HG03342 (cell line): ENCODE measurements at regions not wholly inside any gene's neighbourhood (a gene's known extent, or its start where the extent isn't known, plus 50 kb on each side); places are given as distances from the start of the nearest gene placed in this dataset.
A peak's percentile ranks its signal among the peaks of the same experiment; 100 is the strongest.
"Not testable (repeated sequence)": the region's sequence is repeated elsewhere in the genome, so short reads cannot be mapped to it uniquely, and the experiment has no call there.

Source experiments
- ATAC-seq: cut with Tn5 transposase; IDR thresholded peaks from one replicate; pipeline ENCODE4 v1.9.1; 2021; ENCODE audit warnings: mild to moderate bottlenecking, moderate library complexity; ENCODE audit not compliant: unreplicated experiment

- ATAC-seq: no peak
These were observed 68.9 kb downstream of the OR13A1 start for GRCh38 chr10:45246522-45246921.

- peak; percentile 66 for ATAC-seq
These were observed 65.3 kb downstream of the OR13A1 start for GRCh38 chr10:45249978-45250693.

GRCh38 chr10:45250694-45251075 is 64.7 kb downstream of the OR13A1 start:
- not testable (repeated sequence) for ATAC-seq
